B cell (primary cell): ENCODE measurements at regions not wholly inside any gene's neighbourhood (a gene's known extent, or its start where the extent isn't known, plus 50 kb on each side); places are given as distances from the start of the nearest gene placed in this dataset.

Source experiments
- ATAC-seq: fragments of 200-7000 bp; cut with Tn5 transposase; one replicate; pipeline ENCODE4 v1.10.0; 2021; ENCODE audit warnings: low read depth, mild to moderate bottlenecking, moderate number of reproducible peaks, moderate library complexity
- CTCF ChIA-PET: fragments of 350-600 bp; sonication (Branson Sonifier 250); formaldehyde crosslinking; loops from one replicate; lab custom pipeline; 2021; ENCODE audit warnings: antibody characterized with exemption, inconsistent platforms; lab: Charles Lee
- POLR2A ChIA-PET: fragments of 350-600 bp; sonication (Branson Sonifier 250); formaldehyde crosslinking; loops from one replicate; lab custom pipeline; 2021; ENCODE audit warnings: antibody characterized with exemption; lab: Charles Lee
- DNase-seq: peaks from one replicate; pipeline ENCODE4 v3.0.0; 2013
- H2AFZ ChIP-seq: 2 replicates; pipeline ENCODE4 v1.6.1; 2012; ENCODE audit warnings: mild to moderate bottlenecking, low read depth, low read length; ENCODE audit not compliant: insufficient read depth, poor library complexity, severe bottlenecking
- H3K27ac ChIP-seq, 2 donors: 1 replicate in 1 of 2; 2 replicates in 1 of 2; pipeline ENCODE4 v1.5.1; 2012 to 2013; ENCODE audit warnings: low read length in 2 of 2, mild to moderate bottlenecking in 2 of 2, moderate library complexity in 1 of 2
- H3K27me3 ChIP-seq, 4 experiments: fragments of 200-600 bp in 1 of 4; sonication (generic) in 1 of 4; replicated peaks in 1 of 4; 1 replicate in 2 of 4; 2 replicates in 2 of 4; pipeline versions ENCODE4 v1.6.1 to v1.7.0; 2013 to 2016; ENCODE audit warnings: low read length in 3 of 4, mild to moderate bottlenecking in 2 of 4, mixed read lengths in 1 of 4, moderate library complexity in 1 of 4; ENCODE audit not compliant: insufficient read depth in 4 of 4, control insufficient read depth in 3 of 4; ENCODE audit errors: control extremely low read depth in 1 of 4
- H3K36me3 ChIP-seq, 2 experiments: replicated peaks in 1 of 2; 1 replicate in 1 of 2; 2 replicates in 1 of 2; pipeline versions ENCODE4 v1.6.1 to v1.7.1; 2013; ENCODE audit warnings: low read length in 1 of 2; ENCODE audit not compliant: insufficient read depth in 2 of 2, control insufficient read depth in 1 of 2; ENCODE audit errors: control extremely low read depth in 1 of 2, extremely low read depth in 1 of 2
- H3K4me1 ChIP-seq, 2 donors: fragments of 200-600 bp in 1 of 2; sonication (generic) in 1 of 2; 1 replicate in 1 of 2; 2 replicates in 1 of 2; pipeline versions ENCODE4 v1.5.1 to v1.6.1; 2013 to 2017; ENCODE audit warnings: low read length in 2 of 2; ENCODE audit not compliant: control insufficient read depth in 2 of 2, insufficient read depth in 2 of 2
- H3K4me2 ChIP-seq: replicated peaks from 2 replicates; pipeline ENCODE3; 2012; ENCODE audit warnings: mild to moderate bottlenecking, low read depth, low read length; ENCODE audit not compliant: poor library complexity, severe bottlenecking
- H3K4me3 ChIP-seq, 5 experiments: fragments of 200-600 bp in 1 of 5; sonication (generic) in 1 of 5; 1 replicate in 3 of 5; 2 replicates in 2 of 5; pipeline versions ENCODE4 v1.5.1 to v1.7.0; 2011 to 2016; ENCODE audit warnings: low read length in 4 of 5, mild to moderate bottlenecking in 4 of 5, low read depth in 2 of 5, control low read depth in 1 of 5, moderate library complexity in 1 of 5; ENCODE audit not compliant: insufficient read depth in 1 of 5; ENCODE audit errors: control extremely low read depth in 1 of 5, extremely low read depth in 1 of 5
- H3K79me2 ChIP-seq: fragments of 200-600 bp; sonication (generic); one replicate; pipeline ENCODE4 v1.6.0; 2016; ENCODE audit warnings: low read length; ENCODE audit not compliant: control insufficient read depth, insufficient read depth
- H3K9ac ChIP-seq: fragments of 200-600 bp; sonication (generic); 2 replicates; pipeline ENCODE4 v1.6.1; 2017; ENCODE audit warnings: mild to moderate bottlenecking, low read length, moderate library complexity
- H3K9me3 ChIP-seq, 3 donors: one replicate each; pipeline versions ENCODE4 v1.6.1 to v1.7.1; 2013; ENCODE audit warnings: low read length in 2 of 3; ENCODE audit not compliant: control insufficient read depth in 2 of 3, insufficient read depth in 1 of 3; ENCODE audit errors: control extremely low read depth in 1 of 3
- H4K20me1 ChIP-seq: 2 replicates; pipeline ENCODE4 v1.6.0; 2012; ENCODE audit warnings: mild to moderate bottlenecking, low read length; ENCODE audit not compliant: insufficient read depth, control insufficient read depth, poor library complexity, severe bottlenecking
- H3K27ac Mint-ChIP-seq: one replicate; pipeline ENCODE4 v1.8.0; 2021; ENCODE audit warnings: mixed read lengths
- H3K27me3 Mint-ChIP-seq: one replicate; pipeline ENCODE4 v1.8.0; 2021; ENCODE audit warnings: mixed read lengths
- H3K4me1 Mint-ChIP-seq: one replicate; pipeline ENCODE4 v1.8.0; 2021; ENCODE audit warnings: mixed read lengths
- H3K4me3 Mint-ChIP-seq: one replicate; pipeline ENCODE4 v1.8.0; 2021; ENCODE audit warnings: mixed read lengths
- H3K9me3 Mint-ChIP-seq: one replicate; pipeline ENCODE4 v1.8.0; 2022; ENCODE audit warnings: mixed read lengths; ENCODE audit not compliant: insufficient read depth
- EZH2 ChIP-seq: IDR thresholded peaks from 2 replicates; pipeline ENCODE4 v1.6.1; 2012; ENCODE audit warnings: borderline replicate concordance, low read depth, mild to moderate bottlenecking, moderate library complexity, low read length; ENCODE audit not compliant: insufficient read depth, poor library complexity, severe bottlenecking
- WGBS: methylation state at CpG from one replicate; pipeline ENCODE4 v1.1.5; 2013; ENCODE audit warnings: missing lambda C conversion rate; ENCODE audit not compliant: insufficient coverage; 5-methylcytosine and 5-hydroxymethylcytosine counted together
- intact Hi-C: fragments of 100-400 bp; cut with micrococcal nuclease; formaldehyde crosslinking; loops from one replicate; pipeline ENCODE4 v1.10.0; 2022

- CTCF ChIA-PET, result interaction anchor here (1.5 kb wide), 1 partner anchor 13 kb away, joined by 4 read pairs; no protein-coding TSS in a partner anchor
- no peak overlapping the region for H3K4me3 Mint-ChIP-seq
- POLR2A ChIA-PET, result no interaction called here
- TF ChIP-seq EZH2, result no peak
- peaks cover 44% of the 10 kb centered on the region for H3K27me3 Mint-ChIP-seq
- peaks cover 24% of the 10 kb centered on the region for H3K4me1 Mint-ChIP-seq
- Histone ChIP-seq H3K36me3 (no peaks in the 10 kb centered on the region), H3K4me3 (no peak overlapping the region), H3K9me3 (no peaks in the 10 kb centered on the region), H2AFZ (no peak overlapping the region), H3K9ac (no peak overlapping the region), H3K79me2 (no peaks in the 10 kb centered on the region), H4K20me1 (no peaks in the 10 kb centered on the region), H3K27ac (no peak overlapping the region), H3K4me1 (peaks cover 0 to 5% of the 10 kb centered on the region in 2 donors), H3K27me3 (peaks cover 0 to 34% (median 6%) of the 10 kb centered on the region in 4 experiments), H3K4me2 (no peak overlapping the region)
- intact Hi-C loops, result no loop called here
- 86% methylated on average over 5 of the region's 6 CpGs for WGBS
- ATAC-seq (no peak), DNase-seq (no peak)
- H3K9me3 Mint-ChIP-seq, result no peaks in the 10 kb centered on the region
- no peak overlapping the region for H3K27ac Mint-ChIP-seq
Observed at GRCh38 chr9:113674436-113674835, 201.7 kb upstream of the ZNF618 start.

- no peak overlapping the region for H3K9ac ChIP-seq
- H2AFZ ChIP-seq, result no peak overlapping the region
- 55% methylated on average over 7 of the region's 10 CpGs for WGBS
- H3K4me1 ChIP-seq, result peaks cover 0 to 5% of the 10 kb centered on the region in 2 donors
- no peak for ATAC-seq
- H3K4me2 ChIP-seq, result no peak overlapping the region
- no peak overlapping the region for H3K27ac ChIP-seq
- H3K79me2 ChIP-seq, result no peaks in the 10 kb centered on the region
- no peak for DNase-seq
- no peaks in the 10 kb centered on the region for H4K20me1 ChIP-seq
- intact Hi-C loops, result no loop called here
- H3K4me1 Mint-ChIP-seq, result peaks cover 14% of the 10 kb centered on the region
- H3K4me3 Mint-ChIP-seq, result no peak overlapping the region
- no peaks in the 10 kb centered on the region for H3K9me3 ChIP-seq
- peaks cover 0 to 37% (median 9%) of the 10 kb centered on the region in 4 experiments for H3K27me3 ChIP-seq
- H3K27ac Mint-ChIP-seq, result no peak overlapping the region
- TF ChIP-seq EZH2, result no peak
- peaks cover 50% of the 10 kb centered on the region for H3K27me3 Mint-ChIP-seq
- H3K4me3 ChIP-seq, result no peak overlapping the region
- POLR2A ChIA-PET, result no interaction called here
- CTCF ChIA-PET, result interaction anchor here (1.0 to 1.5 kb wide), 2 partner anchors 14 to 17 kb away, joined by 4 to 5 read pairs; no protein-coding TSS in a partner anchor
- no peaks in the 10 kb centered on the region for H3K36me3 ChIP-seq
- no peaks in the 10 kb centered on the region for H3K9me3 Mint-ChIP-seq
Observed at GRCh38 chr9:113675475-113675941, 200.6 kb upstream of the ZNF618 start.
